AG10803 (cell line): ENCODE measurements at regions not wholly inside any gene's neighbourhood (a gene's known extent, or its start where the extent isn't known, plus 50 kb on each side); places are given as distances from the start of the nearest gene placed in this dataset.

Experiments
- DNase-seq: peaks from one replicate; pipeline ENCODE4 v3.0.0; 2010; ENCODE audit warnings: low read depth
- H3K4me3 ChIP-seq: 2 replicates; pipeline ENCODE4 v1.5.1; 2011; ENCODE audit warnings: mild to moderate bottlenecking, low read length, control low read depth
- TF ChIP-seq, protein P1 (sequence below): conservative IDR thresholded peaks from 2 replicates; pipeline ENCODE4 v1.5.1; 2011; ENCODE audit warnings: mild to moderate bottlenecking, low read length, control low read depth, inconsistent platforms

DNA sequence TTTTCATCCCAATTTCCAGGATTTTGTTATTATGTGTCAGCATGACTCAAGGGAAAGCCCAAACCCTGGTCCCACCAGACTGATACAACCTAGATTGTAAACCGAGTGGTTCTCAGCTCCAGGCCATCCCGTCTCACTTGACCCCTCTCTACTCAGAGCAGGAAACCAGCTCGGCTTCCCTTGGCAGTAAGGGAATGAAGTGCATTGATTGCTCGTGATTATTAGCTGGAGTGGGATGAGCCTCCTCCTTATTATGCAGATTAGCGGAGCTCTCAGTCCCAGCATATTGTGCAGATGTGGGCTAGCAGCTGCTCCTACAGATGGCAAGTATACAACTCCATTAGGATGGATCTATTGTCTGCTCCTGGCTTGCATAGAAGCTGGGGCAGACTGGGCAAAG lies 167.6 kb downstream of the LNPK start:
- TF ChIP-seq, protein P1, sequence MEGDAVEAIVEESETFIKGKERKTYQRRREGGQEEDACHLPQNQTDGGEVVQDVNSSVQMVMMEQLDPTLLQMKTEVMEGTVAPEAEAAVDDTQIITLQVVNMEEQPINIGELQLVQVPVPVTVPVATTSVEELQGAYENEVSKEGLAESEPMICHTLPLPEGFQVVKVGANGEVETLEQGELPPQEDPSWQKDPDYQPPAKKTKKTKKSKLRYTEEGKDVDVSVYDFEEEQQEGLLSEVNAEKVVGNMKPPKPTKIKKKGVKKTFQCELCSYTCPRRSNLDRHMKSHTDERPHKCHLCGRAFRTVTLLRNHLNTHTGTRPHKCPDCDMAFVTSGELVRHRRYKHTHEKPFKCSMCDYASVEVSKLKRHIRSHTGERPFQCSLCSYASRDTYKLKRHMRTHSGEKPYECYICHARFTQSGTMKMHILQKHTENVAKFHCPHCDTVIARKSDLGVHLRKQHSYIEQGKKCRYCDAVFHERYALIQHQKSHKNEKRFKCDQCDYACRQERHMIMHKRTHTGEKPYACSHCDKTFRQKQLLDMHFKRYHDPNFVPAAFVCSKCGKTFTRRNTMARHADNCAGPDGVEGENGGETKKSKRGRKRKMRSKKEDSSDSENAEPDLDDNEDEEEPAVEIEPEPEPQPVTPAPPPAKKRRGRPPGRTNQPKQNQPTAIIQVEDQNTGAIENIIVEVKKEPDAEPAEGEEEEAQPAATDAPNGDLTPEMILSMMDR = no peak
- no peak overlapping the region for H3K4me3 ChIP-seq
- no peak for DNase-seq

DNA sequence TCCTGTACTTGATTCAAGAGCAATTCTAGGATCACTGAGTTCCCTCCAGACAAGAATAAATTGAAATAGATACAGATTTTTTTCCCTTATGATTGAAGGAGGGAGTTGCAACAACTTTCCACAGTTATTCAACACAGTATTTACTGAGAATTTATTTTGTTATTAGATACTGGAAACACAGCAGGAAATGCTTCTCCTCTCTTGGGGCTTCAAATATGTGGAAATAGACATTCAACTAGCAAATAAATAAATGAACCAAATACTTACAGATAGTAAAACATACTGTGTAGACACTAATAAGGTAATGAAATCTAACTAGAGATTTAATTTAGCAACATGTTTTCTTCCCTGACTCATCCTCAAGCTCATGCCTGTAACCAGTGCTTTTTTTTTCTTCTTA lies 169.2 kb downstream of the LNPK start:
- TF ChIP-seq, protein P1 = no peak
- peak; percentile 77 for DNase-seq
- no peak overlapping the region for H3K4me3 ChIP-seq

DNA sequence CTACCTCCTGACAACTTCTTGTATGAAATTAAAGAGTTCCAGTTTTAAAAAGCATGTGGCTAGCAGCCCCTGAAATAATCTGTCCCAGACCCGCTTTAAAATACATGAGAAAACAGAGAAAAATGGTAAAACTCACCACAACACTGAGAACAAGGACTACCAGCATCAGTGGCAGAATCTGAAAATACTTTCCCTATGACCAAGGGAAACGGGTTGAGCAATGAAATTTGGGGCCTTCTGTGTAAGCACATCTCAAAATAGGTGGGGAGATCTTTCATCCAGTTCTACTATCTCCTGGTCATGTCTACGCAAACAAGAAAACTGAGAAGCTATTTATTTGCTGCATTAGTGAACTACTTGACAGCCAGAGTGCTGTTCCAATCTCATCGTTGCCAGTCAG lies 172.3 kb downstream of the LNPK start:
- TF ChIP-seq, protein P1 = no peak
- H3K4me3 ChIP-seq = no peak overlapping the region
- peak; percentile 39 for DNase-seq

DNA sequence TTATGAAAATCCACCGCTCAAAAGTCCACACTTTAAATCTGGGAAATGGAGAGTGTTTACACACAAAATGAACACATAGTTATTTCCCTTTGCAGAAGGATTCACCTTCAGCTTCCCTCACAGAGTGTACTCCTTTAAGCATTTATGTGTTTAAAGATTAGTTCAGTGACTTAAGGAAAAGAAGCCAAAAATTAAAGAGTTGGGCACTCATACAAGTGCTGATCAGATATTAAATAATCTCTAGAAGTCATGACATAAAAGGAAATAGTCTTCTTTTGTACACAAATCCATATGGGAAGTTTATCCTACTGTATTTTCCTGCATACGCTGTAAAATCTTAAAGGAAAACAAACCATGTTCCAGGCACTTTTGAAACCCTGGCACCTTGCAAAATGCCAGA lies 174.2 kb downstream of the LNPK start:
- DNase-seq = no peak
- TF ChIP-seq, protein P1 = no peak
- no peak overlapping the region for H3K4me3 ChIP-seq

DNA sequence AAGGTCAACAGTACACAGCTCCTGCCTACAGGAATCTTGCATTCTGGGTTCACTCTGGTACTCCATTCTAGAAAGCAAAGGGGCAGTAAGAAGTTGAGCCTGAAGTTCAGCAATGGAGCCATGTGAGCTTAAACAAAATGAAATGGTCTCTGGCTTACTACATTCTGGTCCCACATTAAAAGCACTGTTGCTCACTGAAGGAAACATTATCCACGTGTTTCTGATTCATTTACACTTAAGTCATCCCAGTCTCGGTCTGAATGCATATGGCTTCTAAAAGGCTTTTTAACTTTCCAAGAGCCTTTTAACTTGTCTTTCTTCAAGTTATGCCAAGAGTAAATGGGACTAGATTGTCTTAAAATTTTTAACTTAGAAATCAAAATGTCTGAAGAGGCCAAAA lies 177.8 kb downstream of the LNPK start:
- no peak overlapping the region for H3K4me3 ChIP-seq
- DNase-seq = peak; percentile 51
- TF ChIP-seq, protein P1 = no peak

DNA sequence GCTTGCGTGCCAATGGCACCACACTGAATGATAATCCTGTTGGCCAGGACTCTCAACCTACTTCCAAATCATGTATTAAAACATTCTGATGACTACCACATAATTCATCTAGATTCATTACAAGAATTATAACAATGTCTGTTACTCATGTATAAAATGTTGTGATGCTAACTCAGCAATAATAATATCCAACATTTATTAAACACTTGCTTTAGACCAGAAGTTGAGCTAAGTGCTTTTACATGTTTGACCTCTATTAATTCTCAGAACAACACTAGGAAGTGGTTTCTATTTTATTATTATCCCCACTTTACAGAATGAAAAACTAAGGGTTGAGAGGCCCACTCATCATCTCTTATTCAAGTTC lies 178.4 kb downstream of the LNPK start:
- no peak for DNase-seq
- TF ChIP-seq, protein P1 = no peak
- H3K4me3 ChIP-seq = no peak overlapping the region

DNA sequence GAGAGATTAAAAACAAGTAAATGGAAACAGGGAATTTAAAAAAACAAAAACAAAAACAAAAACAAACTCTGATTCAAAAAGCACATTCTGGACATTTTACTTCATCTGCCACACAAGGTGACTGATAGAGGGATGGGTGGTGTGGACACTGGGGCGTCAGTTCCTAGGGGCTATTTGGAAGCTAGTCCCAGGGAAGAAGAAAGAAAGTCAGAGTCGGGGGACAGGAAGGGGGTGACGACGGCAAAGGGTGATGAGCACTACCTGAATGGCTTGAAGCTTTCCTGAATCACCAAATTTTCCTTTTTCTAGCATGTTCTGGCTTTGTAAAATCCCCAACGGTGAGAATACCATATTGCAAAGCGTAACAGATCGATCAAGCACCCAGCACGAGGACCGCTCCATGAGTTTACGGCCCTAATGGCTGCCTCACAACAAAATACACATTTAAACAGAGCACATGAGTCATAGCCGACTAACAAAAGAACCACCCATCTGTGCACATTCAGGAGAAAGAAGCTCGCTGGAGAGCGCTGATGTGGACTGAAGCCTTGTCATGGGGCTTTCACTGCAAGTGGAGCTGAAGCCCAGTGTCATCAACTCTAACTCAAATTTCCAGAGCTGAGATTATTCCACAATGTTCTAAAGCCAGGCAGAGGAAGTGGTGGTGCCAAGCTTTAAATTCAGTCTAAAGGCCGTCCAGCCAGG lies 178.9 kb downstream of the LNPK start:
- no peak overlapping the region for H3K4me3 ChIP-seq
- peak; percentile 33 for DNase-seq

More for the DNA sequence above, 178.9 kb downstream of the LNPK start:
- TF ChIP-seq, protein P1 = no peak
